Endodermal cell (in vitro differentiated cells): ENCODE measurements at regions not wholly inside any gene's neighbourhood (a gene's known extent, or its start where the extent isn't known, plus 50 kb on each side); places are given as distances from the start of the nearest gene placed in this dataset.
A peak's percentile ranks its signal among the peaks of the same experiment; 100 is the strongest.

Experiments
- DNase-seq: peaks from one replicate; pipeline ENCODE4 v3.0.0-alpha.2; 2017
- H3K27ac ChIP-seq: 2 replicates; pipeline ENCODE4 v1.5.1; 2013; ENCODE audit warnings: mild to moderate bottlenecking, low read depth, low read length, moderate library complexity
- H3K27me3 ChIP-seq: 2 replicates; pipeline ENCODE4 v1.6.1; 2013; ENCODE audit warnings: mild to moderate bottlenecking, low read length, moderate library complexity; ENCODE audit not compliant: insufficient read depth, control insufficient read depth, poor library complexity, severe bottlenecking
- H3K36me3 ChIP-seq: 2 replicates; pipeline ENCODE4 v1.7.0; 2013; ENCODE audit warnings: mild to moderate bottlenecking, low read length, moderate library complexity; ENCODE audit not compliant: control insufficient read depth, insufficient read depth
- H3K4me1 ChIP-seq: one replicate; pipeline ENCODE4 v1.7.0; 2013; ENCODE audit warnings: low read length; ENCODE audit not compliant: control insufficient read depth, insufficient read depth
- H3K4me3 ChIP-seq: 2 replicates; pipeline ENCODE4 v1.5.1; 2013; ENCODE audit warnings: mild to moderate bottlenecking, low read length, moderate library complexity
- H3K9ac ChIP-seq: 2 replicates; pipeline ENCODE4 v1.6.1; 2013; ENCODE audit warnings: mild to moderate bottlenecking, low read length, moderate library complexity; ENCODE audit not compliant: poor library complexity, severe bottlenecking; ENCODE audit errors: extremely low read depth
- H3K9me3 ChIP-seq: 2 replicates; pipeline ENCODE4 v1.6.1; 2013; ENCODE audit warnings: mild to moderate bottlenecking, low read length, moderate library complexity; ENCODE audit not compliant: control insufficient read depth
- H3K27ac Mint-ChIP-seq: 2 replicates; pipeline ENCODE4 v1.8.0; 2020; ENCODE audit warnings: mixed read lengths
- H3K27me3 Mint-ChIP-seq: 2 replicates; pipeline ENCODE4 v1.8.0; 2021; ENCODE audit warnings: mild to moderate bottlenecking, mixed read lengths; ENCODE audit not compliant: insufficient read depth
- H3K36me3 Mint-ChIP-seq: 2 replicates; pipeline ENCODE4 v1.8.0; 2020; ENCODE audit warnings: low read depth, mixed read lengths
- H3K4me1 Mint-ChIP-seq: 2 replicates; pipeline ENCODE4 v1.8.0; 2020; ENCODE audit warnings: mixed read lengths
- H3K4me3 Mint-ChIP-seq: 2 replicates; pipeline ENCODE4 v1.8.0; 2020; ENCODE audit warnings: mild to moderate bottlenecking, moderate library complexity, mixed read lengths
- H3K9me3 Mint-ChIP-seq: 2 replicates; pipeline ENCODE4 v1.8.0; 2020; ENCODE audit warnings: mild to moderate bottlenecking, mixed read lengths
- WGBS, 2 experiments: methylation state at CpG; one replicate each; pipeline versions ENCODE4 v1.1.5 to v1.1.7; 2013; ENCODE audit warnings: missing lambda C conversion rate in 2 of 2, mixed read lengths in 1 of 2; ENCODE audit not compliant: insufficient coverage in 1 of 2, insufficient read length in 1 of 2; 5-methylcytosine and 5-hydroxymethylcytosine counted together
- TF ChIP-seq, protein P1 (sequence below): fragments of 200-600 bp; sonication (generic); conservative IDR thresholded peaks from 2 replicates; pipeline ENCODE4 v1.5.0; 2021; ENCODE audit warnings: antibody characterized with exemption, mild to moderate bottlenecking

DNA sequence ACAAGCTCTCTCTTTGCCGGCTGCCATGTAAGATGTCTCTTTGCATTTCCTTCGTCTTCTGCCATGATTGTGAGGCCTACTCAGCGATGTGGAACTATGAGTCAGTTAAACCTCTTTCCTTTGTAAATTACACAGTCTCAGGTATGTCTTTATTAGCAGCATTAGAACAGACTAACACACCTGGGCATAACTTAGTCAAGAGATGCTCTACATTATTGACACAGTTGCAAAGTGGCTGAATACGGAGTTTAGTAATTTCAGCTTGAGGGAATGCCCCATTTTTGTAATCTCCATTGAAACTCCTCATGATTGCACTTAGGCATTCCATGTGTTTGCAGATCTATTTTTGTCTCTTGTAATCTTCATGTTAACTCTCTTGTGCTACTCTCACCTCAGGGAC lies 299.5 kb upstream of the HAND2 start:
- Mint-ChIP-seq H3K4me1 (no peaks in the 10 kb centered on the region), H3K36me3 (no peaks in the 10 kb centered on the region), H3K4me3 (no peak overlapping the region), H3K27ac (no peak overlapping the region), H3K27me3 (peaks cover 18% of the 10 kb centered on the region), H3K9me3 (peaks cover 7% of the 10 kb centered on the region)
- no peak for DNase-seq
- no peaks in the 10 kb centered on the region for H3K27me3 ChIP-seq
- H3K4me1 ChIP-seq = no peaks in the 10 kb centered on the region
- 95 to 100% methylated on average over 4 of the region's 4 CpGs for WGBS, 2 experiments
- no peak overlapping the region for H3K27ac ChIP-seq
- no peaks in the 10 kb centered on the region for H3K36me3 ChIP-seq
- H3K9me3 ChIP-seq = no peaks in the 10 kb centered on the region
- TF ChIP-seq, protein P1, sequence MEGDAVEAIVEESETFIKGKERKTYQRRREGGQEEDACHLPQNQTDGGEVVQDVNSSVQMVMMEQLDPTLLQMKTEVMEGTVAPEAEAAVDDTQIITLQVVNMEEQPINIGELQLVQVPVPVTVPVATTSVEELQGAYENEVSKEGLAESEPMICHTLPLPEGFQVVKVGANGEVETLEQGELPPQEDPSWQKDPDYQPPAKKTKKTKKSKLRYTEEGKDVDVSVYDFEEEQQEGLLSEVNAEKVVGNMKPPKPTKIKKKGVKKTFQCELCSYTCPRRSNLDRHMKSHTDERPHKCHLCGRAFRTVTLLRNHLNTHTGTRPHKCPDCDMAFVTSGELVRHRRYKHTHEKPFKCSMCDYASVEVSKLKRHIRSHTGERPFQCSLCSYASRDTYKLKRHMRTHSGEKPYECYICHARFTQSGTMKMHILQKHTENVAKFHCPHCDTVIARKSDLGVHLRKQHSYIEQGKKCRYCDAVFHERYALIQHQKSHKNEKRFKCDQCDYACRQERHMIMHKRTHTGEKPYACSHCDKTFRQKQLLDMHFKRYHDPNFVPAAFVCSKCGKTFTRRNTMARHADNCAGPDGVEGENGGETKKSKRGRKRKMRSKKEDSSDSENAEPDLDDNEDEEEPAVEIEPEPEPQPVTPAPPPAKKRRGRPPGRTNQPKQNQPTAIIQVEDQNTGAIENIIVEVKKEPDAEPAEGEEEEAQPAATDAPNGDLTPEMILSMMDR = no peak
- H3K9ac ChIP-seq = no peak overlapping the region
- no peak overlapping the region for H3K4me3 ChIP-seq

DNA sequence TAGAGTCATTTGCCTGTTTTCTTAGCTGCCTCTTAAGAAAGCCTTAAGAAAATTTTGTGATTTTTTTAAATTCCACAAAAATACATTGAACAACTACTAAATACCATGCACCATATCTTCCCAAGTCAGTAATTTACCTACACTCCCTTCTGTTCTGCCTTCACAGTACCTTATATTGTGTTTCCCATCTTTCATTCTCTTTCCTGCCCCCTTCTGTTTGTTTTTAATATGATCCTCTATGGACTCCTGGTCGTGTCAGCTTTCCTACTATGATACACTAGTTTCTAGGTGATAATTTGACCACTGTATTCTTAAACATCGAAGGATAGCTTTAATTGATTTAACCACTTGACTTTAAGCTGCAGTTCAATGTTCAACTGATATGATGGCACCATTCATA lies 297.7 kb upstream of the HAND2 start:
- Mint-ChIP-seq H3K27ac (no peak overlapping the region), H3K36me3 (no peaks in the 10 kb centered on the region), H3K27me3 (peaks cover 22% of the 10 kb centered on the region), H3K4me1 (no peaks in the 10 kb centered on the region), H3K9me3 (peaks cover 7% of the 10 kb centered on the region), H3K4me3 (no peak overlapping the region)
- Histone ChIP-seq H3K9me3 (no peaks in the 10 kb centered on the region), H3K36me3 (no peaks in the 10 kb centered on the region), H3K27ac (no peak overlapping the region), H3K27me3 (peaks cover 7% of the 10 kb centered on the region), H3K4me3 (no peak overlapping the region), H3K4me1 (no peaks in the 10 kb centered on the region), H3K9ac (no peak overlapping the region)
- 60 to 65% methylated on average over 2 of the region's 2 CpGs for WGBS, 2 experiments
- no peak for DNase-seq
- TF ChIP-seq, protein P1 = peak; percentile 27

DNA sequence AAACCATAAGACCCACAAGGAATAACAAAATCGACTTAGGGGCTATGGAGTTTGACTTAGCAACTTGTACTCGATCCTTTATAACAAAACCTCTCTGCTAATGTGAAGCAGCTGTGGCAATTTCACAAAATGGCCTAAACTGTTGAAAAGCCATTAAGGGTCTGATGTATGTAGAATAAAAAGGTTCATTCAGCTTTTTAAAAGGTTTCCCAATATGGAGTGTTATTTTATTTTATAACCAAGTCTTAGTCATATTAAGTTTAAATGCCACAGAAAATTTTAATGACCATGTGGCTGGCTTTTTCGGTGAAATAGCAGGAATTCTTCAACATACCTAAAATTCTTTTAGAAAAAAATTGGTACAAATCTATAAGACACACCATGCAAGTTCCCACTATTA lies 291.8 kb upstream of the HAND2 start:
- no peaks in the 10 kb centered on the region for H3K4me1 Mint-ChIP-seq
- Histone ChIP-seq H3K27ac (no peak overlapping the region), H3K9me3 (no peaks in the 10 kb centered on the region), H3K36me3 (no peaks in the 10 kb centered on the region), H3K4me3 (no peak overlapping the region), H3K4me1 (no peaks in the 10 kb centered on the region), H3K9ac (no peak overlapping the region), H3K27me3 (peaks cover 7% of the 10 kb centered on the region)
- H3K36me3 Mint-ChIP-seq = no peaks in the 10 kb centered on the region
- no peaks in the 10 kb centered on the region for H3K9me3 Mint-ChIP-seq
- DNase-seq = no peak
- H3K27ac Mint-ChIP-seq = no peak overlapping the region
- WGBS, 2 experiments = 88 to 100% methylated on average over 2 to 3 of the region's 3 CpGs
- peaks cover 14% of the 10 kb centered on the region for H3K27me3 Mint-ChIP-seq
- no peak overlapping the region for H3K4me3 Mint-ChIP-seq
- TF ChIP-seq, protein P1 = no peak
